ENCODE measurements at regions not wholly inside any gene's neighbourhood (a gene's known extent, or its start where the extent isn't known, plus 50 kb on each side); places are given as distances from the start of the nearest gene placed in this dataset.

- Mint-ChIP-seq H3K4me1 (ENCODE audit: unreplicated experiment) (peaks cover 9% of the 10 kb centered on the region), H3K27ac (ENCODE audit: unreplicated experiment) (no peak overlapping the region), H3K36me3 (ENCODE audit: low read depth, unreplicated experiment) (no peaks in the 10 kb centered on the region), H3K9me3 (ENCODE audit: unreplicated experiment) (no peaks in the 10 kb centered on the region), H3K27me3 (ENCODE audit: unreplicated experiment) (no peaks in the 10 kb centered on the region), H3K4me3 (ENCODE audit: unreplicated experiment) (no peak overlapping the region)
- TF ChIP-seq, protein P1, sequence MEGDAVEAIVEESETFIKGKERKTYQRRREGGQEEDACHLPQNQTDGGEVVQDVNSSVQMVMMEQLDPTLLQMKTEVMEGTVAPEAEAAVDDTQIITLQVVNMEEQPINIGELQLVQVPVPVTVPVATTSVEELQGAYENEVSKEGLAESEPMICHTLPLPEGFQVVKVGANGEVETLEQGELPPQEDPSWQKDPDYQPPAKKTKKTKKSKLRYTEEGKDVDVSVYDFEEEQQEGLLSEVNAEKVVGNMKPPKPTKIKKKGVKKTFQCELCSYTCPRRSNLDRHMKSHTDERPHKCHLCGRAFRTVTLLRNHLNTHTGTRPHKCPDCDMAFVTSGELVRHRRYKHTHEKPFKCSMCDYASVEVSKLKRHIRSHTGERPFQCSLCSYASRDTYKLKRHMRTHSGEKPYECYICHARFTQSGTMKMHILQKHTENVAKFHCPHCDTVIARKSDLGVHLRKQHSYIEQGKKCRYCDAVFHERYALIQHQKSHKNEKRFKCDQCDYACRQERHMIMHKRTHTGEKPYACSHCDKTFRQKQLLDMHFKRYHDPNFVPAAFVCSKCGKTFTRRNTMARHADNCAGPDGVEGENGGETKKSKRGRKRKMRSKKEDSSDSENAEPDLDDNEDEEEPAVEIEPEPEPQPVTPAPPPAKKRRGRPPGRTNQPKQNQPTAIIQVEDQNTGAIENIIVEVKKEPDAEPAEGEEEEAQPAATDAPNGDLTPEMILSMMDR (IDR thresholded peaks at IDR 0.05; ENCODE audit: unreplicated experiment) = no peak
- no peak for DNase-seq (ENCODE audit: low spot score)
Measured at GRCh38 chr10:4051011-4051640, 266.1 kb upstream of the KLF6 start.

GRCh38 chr10:4050061-4050460 is 265.1 kb upstream of the KLF6 start:
- Mint-ChIP-seq H3K27ac (ENCODE audit: unreplicated experiment) (no peak overlapping the region), H3K9me3 (ENCODE audit: unreplicated experiment) (no peaks in the 10 kb centered on the region), H3K27me3 (ENCODE audit: unreplicated experiment) (no peaks in the 10 kb centered on the region), H3K4me1 (ENCODE audit: unreplicated experiment) (peaks cover 9% of the 10 kb centered on the region), H3K36me3 (ENCODE audit: low read depth, unreplicated experiment) (no peaks in the 10 kb centered on the region), H3K4me3 (ENCODE audit: unreplicated experiment) (no peak overlapping the region)
- TF ChIP-seq, protein P1 (IDR thresholded peaks at IDR 0.05; ENCODE audit: unreplicated experiment) = no peak
- DNase-seq (ENCODE audit: low spot score) = no peak

DNA sequence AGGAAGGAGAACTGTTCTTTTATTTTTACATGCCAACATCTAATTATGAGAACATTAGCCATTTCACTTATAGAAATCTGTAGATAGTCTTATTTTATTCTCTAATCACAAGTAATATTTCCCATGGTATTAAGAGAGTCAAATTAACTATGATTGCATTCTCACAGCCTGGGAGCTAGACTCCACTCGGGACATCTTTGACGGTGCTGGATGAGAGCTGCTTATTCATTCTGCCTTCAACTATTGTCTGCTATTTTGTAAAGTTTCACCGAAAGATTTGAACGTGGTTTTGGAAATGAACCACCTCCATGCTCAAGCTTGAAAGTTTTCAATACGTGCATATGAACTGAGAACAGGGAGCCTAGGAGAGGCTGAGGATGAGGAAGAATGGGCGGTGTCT is 264.3 kb upstream of the KLF6 start:
- H3K4me1 Mint-ChIP-seq (ENCODE audit: unreplicated experiment) = peaks cover 14% of the 10 kb centered on the region

DNA sequence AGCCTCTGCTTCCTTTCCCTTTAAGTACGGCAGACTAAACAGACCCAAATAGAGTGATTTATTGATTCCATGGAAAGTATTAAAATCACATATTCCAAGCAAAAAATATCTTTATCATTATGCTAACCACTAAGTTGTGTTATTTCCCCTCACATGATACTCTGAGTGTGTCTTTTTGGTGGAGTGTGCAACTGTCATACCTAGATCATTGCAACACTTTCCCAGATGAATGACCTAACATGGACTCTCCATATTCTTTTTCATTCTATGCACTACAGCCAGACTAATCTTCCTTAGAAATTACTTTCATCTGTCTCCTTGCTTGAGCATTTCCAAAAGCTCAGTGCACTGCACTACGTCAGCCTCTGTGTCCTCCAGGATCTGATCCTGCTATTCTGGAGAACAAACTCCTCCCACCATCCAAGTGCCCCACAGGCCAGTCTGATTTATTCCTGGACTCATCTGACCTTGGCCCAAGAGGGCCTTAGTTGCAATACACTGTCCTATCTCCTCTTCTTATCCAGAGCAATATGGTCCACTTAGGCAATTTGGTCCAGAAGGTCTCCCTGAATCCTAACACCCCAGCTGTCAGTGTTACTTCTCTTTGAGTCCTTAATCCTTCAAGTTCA is 263.3 kb upstream of the KLF6 start:
- TF ChIP-seq, protein P1 (IDR thresholded peaks at IDR 0.05; ENCODE audit: unreplicated experiment) = no peak
- no peak overlapping the region for H3K4me3 Mint-ChIP-seq (ENCODE audit: unreplicated experiment)

More for the DNA sequence above, 264.3 kb upstream of the KLF6 start:
- Mint-ChIP-seq H3K27me3 (ENCODE audit: unreplicated experiment) (no peaks in the 10 kb centered on the region), H3K4me3 (ENCODE audit: unreplicated experiment) (no peak overlapping the region), H3K27ac (ENCODE audit: unreplicated experiment) (no peak overlapping the region), H3K9me3 (ENCODE audit: unreplicated experiment) (no peaks in the 10 kb centered on the region), H3K36me3 (ENCODE audit: low read depth, unreplicated experiment) (no peaks in the 10 kb centered on the region)
- DNase-seq (ENCODE audit: low spot score) = no peak
- TF ChIP-seq, protein P1 (IDR thresholded peaks at IDR 0.05; ENCODE audit: unreplicated experiment) = no peak

DNA sequence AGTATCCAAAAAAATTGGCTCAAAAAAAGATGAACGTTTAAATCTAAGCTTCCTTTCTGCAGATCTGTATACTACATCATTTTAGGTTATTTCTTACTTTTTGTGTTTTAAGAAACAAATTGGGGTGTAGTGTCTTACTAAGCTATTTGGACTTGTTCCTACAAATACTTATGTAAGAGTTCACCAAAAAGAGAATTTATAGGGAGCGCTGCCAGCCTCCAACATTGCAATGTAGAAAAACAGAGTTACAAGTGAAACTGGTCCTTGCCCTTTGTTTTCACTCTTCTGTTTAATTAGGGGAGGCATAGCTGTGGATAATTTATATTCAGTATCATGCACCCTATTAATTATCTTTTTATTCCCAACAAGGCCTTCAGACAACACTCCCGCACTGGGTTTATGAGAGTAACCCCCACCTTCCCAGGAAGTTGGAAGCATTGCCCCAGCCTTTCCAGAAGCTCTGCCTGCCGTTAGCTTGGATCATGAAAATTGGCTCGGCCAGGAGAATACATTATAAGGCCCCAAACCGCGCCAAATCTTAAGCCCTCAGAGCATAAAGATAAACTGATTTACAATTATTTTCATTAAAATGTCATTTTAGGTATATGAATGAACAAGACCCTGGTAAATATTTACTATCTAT is 261.8 kb upstream of the KLF6 start:
- peaks cover 26% of the 10 kb centered on the region for H3K4me1 Mint-ChIP-seq (ENCODE audit: unreplicated experiment)
- TF ChIP-seq, protein P1 (IDR thresholded peaks at IDR 0.05; ENCODE audit: unreplicated experiment) = no peak
- no peak overlapping the region for H3K4me3 Mint-ChIP-seq (ENCODE audit: unreplicated experiment)
- peaks cover under 1% of the 10 kb centered on the region for H3K36me3 Mint-ChIP-seq (ENCODE audit: low read depth, unreplicated experiment)
- no peak overlapping the region for H3K27ac Mint-ChIP-seq (ENCODE audit: unreplicated experiment)
- peaks cover 3% of the 10 kb centered on the region for H3K9me3 Mint-ChIP-seq (ENCODE audit: unreplicated experiment)
- no peak for DNase-seq (ENCODE audit: low spot score)
- no peaks in the 10 kb centered on the region for H3K27me3 Mint-ChIP-seq (ENCODE audit: unreplicated experiment)

More for the DNA sequence above, 263.3 kb upstream of the KLF6 start:
- DNase-seq (ENCODE audit: low spot score) = no peak
- H3K4me1 Mint-ChIP-seq (ENCODE audit: unreplicated experiment) = peaks cover 23% of the 10 kb centered on the region
- no peaks in the 10 kb centered on the region for H3K9me3 Mint-ChIP-seq (ENCODE audit: unreplicated experiment)
- no peaks in the 10 kb centered on the region for H3K27me3 Mint-ChIP-seq (ENCODE audit: unreplicated experiment)
- no peak overlapping the region for H3K27ac Mint-ChIP-seq (ENCODE audit: unreplicated experiment)
- no peaks in the 10 kb centered on the region for H3K36me3 Mint-ChIP-seq (ENCODE audit: low read depth, unreplicated experiment)

All from endothelial cell (in vitro differentiated cells).